CD4-positive, CD25-positive, alpha-beta regulatory T cell (primary cell): ENCODE measurements at regions not wholly inside any gene's neighbourhood (a gene's known extent, or its start where the extent isn't known, plus 50 kb on each side); places are given as distances from the start of the nearest gene placed in this dataset.
A peak's percentile ranks its signal among the peaks of the same experiment; 100 is the strongest.

Experiments
- ATAC-seq, 2 donors: fragments of 150-1000 bp; cut with Tn5 transposase; one replicate each; pipeline ENCODE4 v1.10.0; 2021; ENCODE audit warnings: low read depth in 2 of 2, moderate number of reproducible peaks in 2 of 2, moderate library complexity in 1 of 2
- DNase-seq, 3 donors: peaks; one replicate each; pipeline versions ENCODE4 v3.0.0 to v3.0.0-alpha.2; 2012 to 2022; ENCODE audit warnings: mixed read lengths in 1 of 3
- H3K27ac ChIP-seq: one replicate; pipeline ENCODE4 v1.7.0; 2013; ENCODE audit warnings: mild to moderate bottlenecking, low read length; ENCODE audit not compliant: insufficient read depth, poor library complexity, severe bottlenecking
- H3K27me3 ChIP-seq: one replicate; pipeline ENCODE4 v1.7.0; 2013; ENCODE audit warnings: low read length; ENCODE audit not compliant: control insufficient read depth, insufficient read depth
- H3K36me3 ChIP-seq: one replicate; pipeline ENCODE4 v1.7.0; 2013; ENCODE audit warnings: mild to moderate bottlenecking, low read length, moderate library complexity; ENCODE audit not compliant: control insufficient read depth, insufficient read depth
- H3K4me1 ChIP-seq: 2 replicates; pipeline ENCODE4 v1.7.0; 2013; ENCODE audit warnings: mild to moderate bottlenecking, low read length; ENCODE audit not compliant: insufficient read depth, control insufficient read depth, poor library complexity, severe bottlenecking
- H3K4me3 ChIP-seq: one replicate; pipeline ENCODE4 v1.7.0; 2013; ENCODE audit warnings: low read depth, mild to moderate bottlenecking, low read length, moderate library complexity
- H3K9me3 ChIP-seq, 2 experiments: 1 replicate in 1 of 2; 2 replicates in 1 of 2; pipeline ENCODE4 v1.7.0; 2013; ENCODE audit warnings: low read length in 2 of 2, mild to moderate bottlenecking in 1 of 2, moderate library complexity in 1 of 2; ENCODE audit not compliant: control insufficient read depth in 2 of 2
- H3K27ac Mint-ChIP-seq, 3 donors: one replicate each; pipeline ENCODE4 v1.8.0; 2020 to 2022; ENCODE audit warnings: mild to moderate bottlenecking in 3 of 3, mixed read lengths in 3 of 3, moderate library complexity in 2 of 3
- H3K27me3 Mint-ChIP-seq: one replicate; pipeline ENCODE4 v1.8.0; 2022; ENCODE audit warnings: mild to moderate bottlenecking, mixed read lengths
- H3K36me3 Mint-ChIP-seq: one replicate; pipeline ENCODE4 v1.8.0; 2020; ENCODE audit warnings: mixed read lengths
- H3K4me1 Mint-ChIP-seq, 4 donors: one replicate each; pipeline ENCODE4 v1.8.0; 2020 to 2022; ENCODE audit warnings: mixed read lengths in 4 of 4, mild to moderate bottlenecking in 1 of 4
- H3K4me3 Mint-ChIP-seq, 4 donors: one replicate each; pipeline ENCODE4 v1.8.0; 2020 to 2022; ENCODE audit warnings: mild to moderate bottlenecking in 4 of 4, mixed read lengths in 4 of 4, moderate library complexity in 3 of 4
- H3K9me3 Mint-ChIP-seq, 7 donors: one replicate each; pipeline ENCODE4 v1.8.0; 2020 to 2022; ENCODE audit warnings: mixed read lengths in 7 of 7, mild to moderate bottlenecking in 3 of 7, moderate library complexity in 2 of 7

GRCh38 chr16:65604771-65605170 is 482.9 kb upstream of the CDH11 start:
- Mint-ChIP-seq H3K36me3 (no peaks in the 10 kb centered on the region), H3K27me3 (no peaks in the 10 kb centered on the region), H3K27ac (no peak overlapping the region), H3K4me3 (no peak overlapping the region), H3K9me3 (peaks cover 3 to 29% (median 7%) of the 10 kb centered on the region in 7 donors), H3K4me1 (no peaks in the 10 kb centered on the region)
- Histone ChIP-seq H3K4me3 (no peak overlapping the region), H3K36me3 (no peaks in the 10 kb centered on the region), H3K27me3 (no peaks in the 10 kb centered on the region), H3K27ac (no peak overlapping the region), H3K9me3 (no peaks in the 10 kb centered on the region), H3K4me1 (no peaks in the 10 kb centered on the region)
- ATAC-seq, result no peak
- no peak for DNase-seq

GRCh38 chr16:65601781-65602180 is 479.9 kb upstream of the CDH11 start:
- Mint-ChIP-seq H3K27me3 (no peaks in the 10 kb centered on the region), H3K4me1 (no peaks in the 10 kb centered on the region), H3K9me3 (peaks cover 1 to 29% (median 5%) of the 10 kb centered on the region in 7 donors), H3K36me3 (no peaks in the 10 kb centered on the region), H3K27ac (no peak overlapping the region), H3K4me3 (no peak overlapping the region)
- no peak for ATAC-seq
- no peaks in the 10 kb centered on the region for H3K36me3 ChIP-seq
- no peak overlapping the region for H3K4me3 ChIP-seq
- H3K27ac ChIP-seq, result no peak overlapping the region
- no peak for DNase-seq
- no peaks in the 10 kb centered on the region for H3K4me1 ChIP-seq
- H3K9me3 ChIP-seq, result no peaks in the 10 kb centered on the region
- no peaks in the 10 kb centered on the region for H3K27me3 ChIP-seq

GRCh38 chr16:65600629-65601028 is 478.8 kb upstream of the CDH11 start:
- Mint-ChIP-seq H3K9me3 (peaks cover 0 to 33% (median 6%) of the 10 kb centered on the region in 7 donors), H3K36me3 (no peaks in the 10 kb centered on the region), H3K4me1 (no peaks in the 10 kb centered on the region), H3K27ac (no peak overlapping the region), H3K4me3 (no peak overlapping the region), H3K27me3 (no peaks in the 10 kb centered on the region)
- Histone ChIP-seq H3K9me3 (no peaks in the 10 kb centered on the region), H3K36me3 (no peaks in the 10 kb centered on the region), H3K4me3 (no peak overlapping the region), H3K27me3 (no peaks in the 10 kb centered on the region), H3K27ac (no peak overlapping the region), H3K4me1 (no peaks in the 10 kb centered on the region)
- DNase-seq, result no peak
- ATAC-seq, result no peak

- peaks cover 0 to 34% (median 9%) of the 10 kb centered on the region in 7 donors for H3K9me3 Mint-ChIP-seq
These were observed 478.2 kb upstream of the CDH11 start for GRCh38 chr16:65600046-65600445.

GRCh38 chr16:65598621-65599020 is 476.8 kb upstream of the CDH11 start:
- ATAC-seq (no peak), DNase-seq (no peak)
- no peak overlapping the region for H3K27ac Mint-ChIP-seq
- no peaks in the 10 kb centered on the region for H3K4me1 ChIP-seq
- H3K9me3 Mint-ChIP-seq, result peaks cover 0 to 40% (median 7%) of the 10 kb centered on the region in 7 donors
- no peaks in the 10 kb centered on the region for H3K36me3 Mint-ChIP-seq
- no peak overlapping the region for H3K4me3 ChIP-seq
- no peaks in the 10 kb centered on the region for H3K27me3 Mint-ChIP-seq
- H3K27me3 ChIP-seq, result no peaks in the 10 kb centered on the region
- H3K4me1 Mint-ChIP-seq, result no peaks in the 10 kb centered on the region
- H3K9me3 ChIP-seq, result no peaks in the 10 kb centered on the region
- H3K4me3 Mint-ChIP-seq, result no peak overlapping the region
- no peaks in the 10 kb centered on the region for H3K36me3 ChIP-seq
- no peak overlapping the region for H3K27ac ChIP-seq

More at GRCh38 chr16:65600046-65600445, 478.2 kb upstream of the CDH11 start:
- Histone ChIP-seq H3K4me3 (no peak overlapping the region), H3K36me3 (no peaks in the 10 kb centered on the region), H3K4me1 (no peaks in the 10 kb centered on the region), H3K9me3 (no peaks in the 10 kb centered on the region), H3K27ac (no peak overlapping the region), H3K27me3 (no peaks in the 10 kb centered on the region)
- Mint-ChIP-seq H3K27ac (no peak overlapping the region), H3K4me3 (no peak overlapping the region), H3K36me3 (no peaks in the 10 kb centered on the region), H3K4me1 (no peaks in the 10 kb centered on the region), H3K27me3 (no peaks in the 10 kb centered on the region)
- DNase-seq (no peak), ATAC-seq (no peak)

GRCh38 chr16:65583498-65583897 is 461.6 kb upstream of the CDH11 start:
- Histone ChIP-seq H3K36me3 (no peaks in the 10 kb centered on the region), H3K27ac (no peak overlapping the region), H3K4me3 (no peak overlapping the region), H3K9me3 (no peaks in the 10 kb centered on the region), H3K27me3 (no peaks in the 10 kb centered on the region), H3K4me1 (no peaks in the 10 kb centered on the region)
- H3K4me1 Mint-ChIP-seq, result no peaks in the 10 kb centered on the region
- H3K27ac Mint-ChIP-seq, result no peak overlapping the region
- no peaks in the 10 kb centered on the region for H3K36me3 Mint-ChIP-seq
- H3K4me3 Mint-ChIP-seq, result no peak overlapping the region
- no peaks in the 10 kb centered on the region for H3K27me3 Mint-ChIP-seq
- H3K9me3 Mint-ChIP-seq, result peaks cover 0 to 4% (median 0%) of the 10 kb centered on the region in 7 donors
- ATAC-seq (no peak), DNase-seq (no peak)

GRCh38 chr16:65579050-65579449 is 457.2 kb upstream of the CDH11 start:
- H3K4me1 Mint-ChIP-seq, result no peaks in the 10 kb centered on the region
- Histone ChIP-seq H3K27ac (no peak overlapping the region), H3K4me1 (no peaks in the 10 kb centered on the region), H3K9me3 (no peaks in the 10 kb centered on the region), H3K27me3 (no peaks in the 10 kb centered on the region), H3K36me3 (no peaks in the 10 kb centered on the region), H3K4me3 (no peak overlapping the region)
- ATAC-seq (no peak), DNase-seq (no peak)
- H3K9me3 Mint-ChIP-seq, result peaks cover 0 to 7% (median 2%) of the 10 kb centered on the region in 7 donors
- H3K27ac Mint-ChIP-seq, result no peak overlapping the region
- no peaks in the 10 kb centered on the region for H3K27me3 Mint-ChIP-seq
- no peak overlapping the region for H3K4me3 Mint-ChIP-seq
- H3K36me3 Mint-ChIP-seq, result no peaks in the 10 kb centered on the region

- Mint-ChIP-seq H3K4me3 (no peak overlapping the region), H3K27ac (peak overlapping the region in 1 of 3 donors; percentile 72), H3K4me1 (no peaks in the 10 kb centered on the region), H3K9me3 (peaks cover 0 to 7% (median 4%) of the 10 kb centered on the region in 7 donors), H3K36me3 (no peaks in the 10 kb centered on the region), H3K27me3 (no peaks in the 10 kb centered on the region)
- H3K4me3 ChIP-seq, result no peak overlapping the region
- H3K9me3 ChIP-seq, result no peaks in the 10 kb centered on the region
- no peak for ATAC-seq
- H3K4me1 ChIP-seq, result no peaks in the 10 kb centered on the region
- H3K36me3 ChIP-seq, result no peaks in the 10 kb centered on the region
- DNase-seq, result no peak
- no peaks in the 10 kb centered on the region for H3K27me3 ChIP-seq
- H3K27ac ChIP-seq, result no peak overlapping the region
These were observed 454.8 kb upstream of the CDH11 start for GRCh38 chr16:65576631-65577030.
